ENCODE measurements at regions not wholly inside any gene's neighbourhood (a gene's known extent, or its start where the extent isn't known, plus 50 kb on each side); places are given as distances from the start of the nearest gene placed in this dataset.

DNA sequence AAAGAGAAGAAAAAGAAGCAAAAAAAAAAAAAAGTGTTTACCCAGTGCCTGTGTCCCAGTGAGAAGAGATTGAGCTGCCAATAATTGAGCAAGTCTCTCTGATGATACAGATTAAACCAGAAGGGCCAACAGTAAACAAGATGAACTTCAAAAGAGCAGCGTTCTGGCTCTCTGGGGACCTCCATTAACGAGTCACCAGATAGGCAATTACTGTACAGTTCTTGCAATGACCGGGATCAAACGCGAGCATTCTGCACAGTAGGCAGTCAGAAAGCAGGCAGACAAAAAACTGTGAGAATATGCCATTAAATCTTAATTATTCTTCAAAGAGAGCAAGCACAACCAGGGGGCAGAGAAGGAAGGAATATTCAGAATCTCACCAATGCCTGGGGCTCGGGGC is 626.1 kb downstream of the TMEM114 start:
- no peak for DNase-seq
- Histone ChIP-seq H3K36me3 (no peaks in the 10 kb centered on the region), H3K4me3 (no peak overlapping the region), H3K9me3 (replicated peaks) (no peaks in the 10 kb centered on the region), H3K4me1 (no peaks in the 10 kb centered on the region), H3K27ac (replicated peaks) (no peak overlapping the region), H3K27me3 (ENCODE audit: low read depth) (peaks cover 28% of the 10 kb centered on the region)
- intact Hi-C loops (cut with micrococcal nuclease), result no loop called here
- TF ChIP-seq, protein P1, sequence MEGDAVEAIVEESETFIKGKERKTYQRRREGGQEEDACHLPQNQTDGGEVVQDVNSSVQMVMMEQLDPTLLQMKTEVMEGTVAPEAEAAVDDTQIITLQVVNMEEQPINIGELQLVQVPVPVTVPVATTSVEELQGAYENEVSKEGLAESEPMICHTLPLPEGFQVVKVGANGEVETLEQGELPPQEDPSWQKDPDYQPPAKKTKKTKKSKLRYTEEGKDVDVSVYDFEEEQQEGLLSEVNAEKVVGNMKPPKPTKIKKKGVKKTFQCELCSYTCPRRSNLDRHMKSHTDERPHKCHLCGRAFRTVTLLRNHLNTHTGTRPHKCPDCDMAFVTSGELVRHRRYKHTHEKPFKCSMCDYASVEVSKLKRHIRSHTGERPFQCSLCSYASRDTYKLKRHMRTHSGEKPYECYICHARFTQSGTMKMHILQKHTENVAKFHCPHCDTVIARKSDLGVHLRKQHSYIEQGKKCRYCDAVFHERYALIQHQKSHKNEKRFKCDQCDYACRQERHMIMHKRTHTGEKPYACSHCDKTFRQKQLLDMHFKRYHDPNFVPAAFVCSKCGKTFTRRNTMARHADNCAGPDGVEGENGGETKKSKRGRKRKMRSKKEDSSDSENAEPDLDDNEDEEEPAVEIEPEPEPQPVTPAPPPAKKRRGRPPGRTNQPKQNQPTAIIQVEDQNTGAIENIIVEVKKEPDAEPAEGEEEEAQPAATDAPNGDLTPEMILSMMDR (IDR thresholded peaks at IDR 0.05; ENCODE audit: borderline replicate concordance), result no peak

DNA sequence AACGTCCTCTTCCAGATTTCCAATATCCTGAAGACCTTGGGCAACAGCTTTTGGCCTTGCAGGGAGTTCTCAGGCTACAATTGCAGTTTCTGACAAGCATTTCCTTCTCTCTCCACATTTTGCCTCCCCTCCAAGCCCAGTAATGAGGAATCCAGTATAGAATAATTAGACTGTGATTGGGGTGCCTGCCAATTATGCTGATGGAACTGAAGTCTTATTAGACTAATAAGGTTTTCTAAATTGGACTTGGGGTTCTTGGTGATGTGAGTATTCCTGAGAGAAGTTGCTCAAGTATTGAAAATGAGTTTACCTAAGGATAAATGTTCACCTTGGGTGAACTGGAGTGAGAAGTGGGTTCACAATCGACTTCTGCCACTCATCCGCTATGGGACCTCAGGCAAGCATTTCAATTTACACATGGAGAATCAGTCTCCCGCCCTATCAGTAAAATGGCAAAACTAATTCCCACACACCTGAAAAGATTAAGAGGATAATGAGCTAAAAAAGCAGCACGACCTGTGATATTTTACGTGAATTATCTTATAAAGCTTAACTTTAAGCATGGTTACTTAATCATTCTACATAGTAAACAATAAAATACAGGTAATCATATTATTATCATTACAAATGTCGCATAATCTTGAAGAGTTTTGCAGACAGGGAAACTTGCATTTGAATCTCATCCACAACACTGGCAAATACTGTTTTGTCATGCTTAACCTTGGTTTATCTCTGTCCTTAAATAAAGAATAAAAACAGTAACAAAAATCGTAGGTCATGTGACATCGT is 628.0 kb downstream of the TMEM114 start:
- no peaks in the 10 kb centered on the region for H3K9me3 ChIP-seq (replicated peaks)
- H3K27me3 ChIP-seq (ENCODE audit: low read depth), result peaks cover 46% of the 10 kb centered on the region
- DNase-seq, result no peak
- intact Hi-C loops (cut with micrococcal nuclease), result no loop called here
- TF ChIP-seq, protein P1 (IDR thresholded peaks at IDR 0.05; ENCODE audit: borderline replicate concordance), result no peak
- no peak overlapping the region for H3K4me3 ChIP-seq
- no peaks in the 10 kb centered on the region for H3K36me3 ChIP-seq
- H3K27ac ChIP-seq (replicated peaks), result no peak overlapping the region
- H3K4me1 ChIP-seq, result no peaks in the 10 kb centered on the region

DNA sequence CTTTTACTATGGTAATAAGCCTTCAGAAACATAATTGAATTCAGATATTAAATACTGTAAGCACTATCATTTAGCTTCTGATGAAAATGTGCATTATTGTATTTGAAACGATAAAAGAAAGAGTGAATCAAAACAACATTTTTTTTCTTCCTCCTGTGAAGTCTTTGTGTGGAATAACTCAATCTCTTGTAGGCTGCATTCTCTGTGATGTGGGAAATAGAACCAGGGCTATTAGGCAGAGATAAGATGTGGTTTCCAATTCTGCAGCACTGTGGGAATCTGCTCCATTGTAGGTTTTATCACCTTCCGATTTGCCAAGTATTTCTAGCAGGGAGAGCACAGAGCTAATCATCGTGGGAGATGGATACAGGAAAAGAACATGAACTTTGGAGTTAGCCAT is 624.5 kb downstream of the RBFOX1 start:
- H3K9me3 ChIP-seq (replicated peaks), result peaks cover 4% of the 10 kb centered on the region
- no peak overlapping the region for H3K4me3 ChIP-seq
- no peak overlapping the region for H3K27ac ChIP-seq (replicated peaks)
- no peak for DNase-seq
- H3K4me1 ChIP-seq, result no peaks in the 10 kb centered on the region
- H3K36me3 ChIP-seq, result no peaks in the 10 kb centered on the region
- peaks cover 53% of the 10 kb centered on the region for H3K27me3 ChIP-seq (ENCODE audit: low read depth)
- TF ChIP-seq, protein P1 (IDR thresholded peaks at IDR 0.05; ENCODE audit: borderline replicate concordance), result no peak
- intact Hi-C loops (cut with micrococcal nuclease), result no loop called here

DNA sequence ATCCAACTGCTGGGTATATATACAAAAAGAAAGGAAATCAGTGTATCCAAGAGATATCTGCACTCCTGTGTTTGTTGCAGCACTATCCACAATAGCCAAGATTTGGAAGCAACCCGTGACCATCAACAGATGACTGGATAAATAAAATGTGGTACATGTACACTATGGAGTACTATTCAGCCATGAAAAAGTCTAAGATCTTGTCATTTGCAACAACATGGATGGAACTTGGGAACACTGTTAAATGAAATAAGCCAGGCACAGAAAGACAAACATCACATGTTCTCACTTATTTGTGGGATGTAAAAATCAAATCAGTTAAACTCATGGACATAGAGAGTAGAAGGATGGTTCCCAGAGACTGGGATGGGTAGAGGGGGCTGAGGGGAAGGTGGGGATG is 620.7 kb downstream of the RBFOX1 start:
- TF ChIP-seq, protein P1 (IDR thresholded peaks at IDR 0.05; ENCODE audit: borderline replicate concordance), result no peak
- peaks cover 27% of the 10 kb centered on the region for H3K27me3 ChIP-seq (ENCODE audit: low read depth)
- intact Hi-C loops (cut with micrococcal nuclease), result no loop called here

DNA sequence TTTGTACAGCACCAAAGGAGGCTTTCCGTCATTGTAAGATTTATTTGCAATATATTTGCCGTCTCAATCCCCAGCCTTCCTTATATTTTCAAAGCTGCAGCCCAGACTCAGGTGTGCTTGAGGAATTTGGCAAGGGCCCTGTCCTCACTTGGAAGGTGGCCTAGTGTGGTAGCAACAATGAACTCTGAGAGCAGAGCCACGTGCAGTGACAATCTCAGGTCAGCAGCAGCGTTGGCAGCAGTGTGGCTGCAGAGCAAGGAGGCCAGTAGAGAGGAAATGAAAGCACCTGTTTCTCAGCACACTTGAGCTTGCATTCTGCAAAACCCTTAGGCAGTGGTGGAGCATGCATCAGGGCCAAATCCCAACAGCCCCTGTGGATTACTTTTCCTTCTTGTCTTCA is 613.5 kb downstream of the RBFOX1 start:
- no peak overlapping the region for H3K4me3 ChIP-seq
- no peak for DNase-seq
- H3K27ac ChIP-seq (replicated peaks), result no peak overlapping the region
- peaks cover 16% of the 10 kb centered on the region for H3K27me3 ChIP-seq (ENCODE audit: low read depth)
- no peaks in the 10 kb centered on the region for H3K4me1 ChIP-seq
- intact Hi-C loops (cut with micrococcal nuclease), result no loop called here
- TF ChIP-seq, protein P1 (IDR thresholded peaks at IDR 0.05; ENCODE audit: borderline replicate concordance), result no peak
- H3K36me3 ChIP-seq, result no peaks in the 10 kb centered on the region
- H3K9me3 ChIP-seq (replicated peaks), result no peaks in the 10 kb centered on the region

More for the DNA sequence above, 620.7 kb downstream of the RBFOX1 start:
- Histone ChIP-seq H3K36me3 (no peaks in the 10 kb centered on the region), H3K4me3 (no peak overlapping the region), H3K4me1 (no peaks in the 10 kb centered on the region), H3K9me3 (replicated peaks) (peaks cover 4% of the 10 kb centered on the region), H3K27ac (replicated peaks) (no peak overlapping the region)
- DNase-seq, result no peak
